AG10803 (cell line): ENCODE measurements at regions not wholly inside any gene's neighbourhood (a gene's known extent, or its start where the extent isn't known, plus 50 kb on each side); places are given as distances from the start of the nearest gene placed in this dataset.

ENCODE experiments used
- DNase-seq: peaks from one replicate; pipeline ENCODE4 v3.0.0; 2010; ENCODE audit warnings: low read depth
- H3K4me3 ChIP-seq: 2 replicates; pipeline ENCODE4 v1.5.1; 2011; ENCODE audit warnings: mild to moderate bottlenecking, low read length, control low read depth
- CTCF ChIP-seq: conservative IDR thresholded peaks from 2 replicates; pipeline ENCODE4 v1.5.1; 2011; ENCODE audit warnings: mild to moderate bottlenecking, low read length, control low read depth, inconsistent platforms

GRCh38 chr2:105587637-105588036, 157.1 kb upstream of the NCK2 start:
- TF ChIP-seq CTCF = no peak
- DNase-seq = no peak
- no peak overlapping the region for H3K4me3 ChIP-seq

GRCh38 chr2:105584435-105585010, 160.2 kb upstream of the NCK2 start:
- no peak for DNase-seq
- H3K4me3 ChIP-seq = no peak overlapping the region
- TF ChIP-seq CTCF = no peak

- no peak overlapping the region for H3K4me3 ChIP-seq
- TF ChIP-seq CTCF = no peak
- no peak for DNase-seq
Observed at GRCh38 chr2:105582952-105583660, 161.6 kb upstream of the NCK2 start.

GRCh38 chr2:105581555-105581944, 163.2 kb upstream of the NCK2 start:
- H3K4me3 ChIP-seq = no peak overlapping the region
- no peak for TF ChIP-seq CTCF
- no peak for DNase-seq

- TF ChIP-seq CTCF = no peak
- DNase-seq = no peak
Observed at GRCh38 chr2:105580870-105581554, 163.7 kb upstream of the NCK2 start.

GRCh38 chr2:105580216-105580615, 164.5 kb upstream of the NCK2 start:
- no peak overlapping the region for H3K4me3 ChIP-seq
- TF ChIP-seq CTCF = no peak
- DNase-seq = no peak

More at GRCh38 chr2:105580870-105581554, 163.7 kb upstream of the NCK2 start:
- H3K4me3 ChIP-seq = no peak overlapping the region

- no peak for DNase-seq
- H3K4me3 ChIP-seq = no peak overlapping the region
- no peak for TF ChIP-seq CTCF
Observed at GRCh38 chr2:105578166-105578565, 166.5 kb upstream of the NCK2 start.
